Keratinocyte (primary cell): ENCODE measurements at regions not wholly inside any gene's neighbourhood (a gene's known extent, or its start where the extent isn't known, plus 50 kb on each side); places are given as distances from the start of the nearest gene placed in this dataset.

Source experiments
- DNase-seq: peaks from one replicate; pipeline ENCODE4 v3.0.0-alpha.2; 2011; ENCODE audit warnings: low read depth, missing footprints, low spot score
- FAIRE-seq: peaks from 2 replicates; lab custom pipeline; 2011; peaks lifted over from hg19 to GRCh38; lab: Jason Lieb, UNC
- H2AFZ ChIP-seq: 2 replicates; pipeline ENCODE4 v1.6.0; 2012; ENCODE audit warnings: low read length, control low read depth, inconsistent platforms; ENCODE audit not compliant: control insufficient read depth
- H3K27ac ChIP-seq: 2 replicates; pipeline ENCODE4 v1.5.1; 2011; ENCODE audit warnings: low read length; ENCODE audit not compliant: control insufficient read depth, insufficient read depth
- H3K27me3 ChIP-seq: 3 replicates; pipeline ENCODE4 v1.6.0; 2011; ENCODE audit warnings: low read length; ENCODE audit not compliant: control insufficient read depth, insufficient read depth; ENCODE audit errors: extremely low read depth
- H3K36me3 ChIP-seq, 2 experiments: 2 replicates in 1 of 2; 3 replicates in 1 of 2; pipeline ENCODE4 v1.5.1; 2011; ENCODE audit warnings: low read length in 2 of 2, mild to moderate bottlenecking in 1 of 2; ENCODE audit not compliant: control insufficient read depth in 2 of 2, insufficient read depth in 2 of 2; ENCODE audit errors: extremely low read depth in 1 of 2
- H3K4me1 ChIP-seq: 3 replicates; pipeline ENCODE4 v1.5.1; 2011; ENCODE audit warnings: low read length; ENCODE audit not compliant: control insufficient read depth, insufficient read depth; ENCODE audit errors: extremely low read depth
- H3K4me2 ChIP-seq: 3 replicates; pipeline ENCODE4 v1.6.0; 2011; ENCODE audit warnings: low read depth, low read length; ENCODE audit not compliant: control insufficient read depth, insufficient read depth; ENCODE audit errors: extremely low read depth
- H3K4me3 ChIP-seq, 3 experiments: fragments of 200-600 bp in 1 of 3; sonication (generic) in 1 of 3; 2 replicates in 2 of 3; 3 replicates in 1 of 3; pipeline ENCODE4 v1.5.1; 2011 to 2016; ENCODE audit warnings: low read length in 3 of 3, mild to moderate bottlenecking in 3 of 3, control low read depth in 2 of 3, inconsistent platforms in 1 of 3, low read depth in 1 of 3, mixed read lengths in 1 of 3, mixed run types in 1 of 3, moderate library complexity in 1 of 3; ENCODE audit not compliant: control insufficient read depth in 2 of 3, insufficient read depth in 2 of 3; ENCODE audit errors: extremely low read depth in 1 of 3
- H3K79me2 ChIP-seq: 2 replicates; pipeline ENCODE4 v1.6.0; 2012; ENCODE audit warnings: low read length; ENCODE audit not compliant: control insufficient read depth, insufficient read depth
- H3K9ac ChIP-seq: 3 replicates; pipeline ENCODE4 v1.6.0; 2011; ENCODE audit warnings: low read length; ENCODE audit not compliant: control insufficient read depth, insufficient read depth; ENCODE audit errors: extremely low read depth
- H3K9me1 ChIP-seq: 3 replicates; pipeline ENCODE4 v1.6.0; 2011; ENCODE audit warnings: low read length; ENCODE audit not compliant: control insufficient read depth, insufficient read depth; ENCODE audit errors: extremely low read depth
- H3K9me3 ChIP-seq: 2 replicates; pipeline ENCODE4 v1.5.1; 2012; ENCODE audit warnings: low read depth, low read length; ENCODE audit not compliant: control insufficient read depth
- H4K20me1 ChIP-seq: 3 replicates; pipeline ENCODE4 v1.6.0; 2011; ENCODE audit warnings: low read length; ENCODE audit not compliant: control insufficient read depth, insufficient read depth; ENCODE audit errors: extremely low read depth
- CTCF ChIP-seq, 3 experiments: IDR thresholded peaks in 1 of 3; conservative IDR thresholded peaks in 1 of 3; optimal IDR thresholded peaks in 1 of 3; 2 replicates in 2 of 3; 3 replicates in 1 of 3; pipeline versions ENCODE3 to v1.5.1; 2011; ENCODE audit warnings: low read length in 3 of 3, mild to moderate bottlenecking in 3 of 3, moderate library complexity in 2 of 3, control low read depth in 1 of 3, inconsistent platforms in 1 of 3; ENCODE audit not compliant: insufficient read depth in 2 of 3; ENCODE audit errors: extremely low read depth in 1 of 3
- EZH2 ChIP-seq: IDR thresholded peaks from one replicate; pipeline ENCODE4 v1.6.1; 2012; ENCODE audit warnings: inconsistent platforms, mild to moderate bottlenecking, low read length, moderate library complexity
- dilution Hi-C: fragments of 300-500 bp; cut with MboI; formaldehyde crosslinking; loops from one replicate; pipeline ENCODE4 v1.7.0; 2020; ENCODE audit warnings: low sequenced_read_pairs; ENCODE audit not compliant: extremely low pct_ligation_motif_present

- H4K20me1 ChIP-seq, result no peaks in the 10 kb centered on the region
- H3K4me1 ChIP-seq, result no peaks in the 10 kb centered on the region
- H3K4me3 ChIP-seq, result no peak overlapping the region
- H3K4me2 ChIP-seq, result no peak overlapping the region
- TF ChIP-seq EZH2 (no peak), CTCF (optimal IDR thresholded peaks at IDR 0.05 in 1 of 3, IDR thresholded peaks at IDR 0.05 in 1 of 3, conservative IDR thresholded peaks at IDR 0.05 in 1 of 3; ENCODE audit: extremely low read depth in 1 of 3, insufficient read depth in 2 of 3, low read length in 3 of 3) (no peak)
- no peak overlapping the region for H3K9ac ChIP-seq
- dilution Hi-C loops, result no loop called here
- H3K9me1 ChIP-seq, result no peaks in the 10 kb centered on the region
- H3K79me2 ChIP-seq, result no peaks in the 10 kb centered on the region
- H3K36me3 ChIP-seq, result no peaks in the 10 kb centered on the region
- no peak for DNase-seq
- FAIRE-seq, result no peak
- no peak overlapping the region for H3K27ac ChIP-seq
- no peaks in the 10 kb centered on the region for H3K27me3 ChIP-seq
- H3K9me3 ChIP-seq, result no peaks in the 10 kb centered on the region
- H2AFZ ChIP-seq, result no peak overlapping the region
Measured at GRCh38 chr2:168380500-168380899, 75.6 kb upstream of the CERS6 start.

GRCh38 chr2:168392024-168392423 lies 64.0 kb upstream of the CERS6 start:
- Histone ChIP-seq H3K4me2 (peak overlapping the region; percentile 32), H3K79me2 (no peaks in the 10 kb centered on the region), H3K36me3 (no peaks in the 10 kb centered on the region), H3K9me3 (no peaks in the 10 kb centered on the region), H3K4me3 (no peak overlapping the region), H3K9ac (no peak overlapping the region), H3K27me3 (no peaks in the 10 kb centered on the region), H4K20me1 (no peaks in the 10 kb centered on the region), H3K4me1 (peaks cover 22% of the 10 kb centered on the region), H3K9me1 (no peaks in the 10 kb centered on the region), H3K27ac (no peak overlapping the region), H2AFZ (no peak overlapping the region)
- FAIRE-seq, result peak; percentile 26
- DNase-seq, result peak; percentile 48
- dilution Hi-C loops, result no loop called here
- TF ChIP-seq CTCF (optimal IDR thresholded peaks at IDR 0.05 in 1 of 3, IDR thresholded peaks at IDR 0.05 in 1 of 3, conservative IDR thresholded peaks at IDR 0.05 in 1 of 3; ENCODE audit: extremely low read depth in 1 of 3, insufficient read depth in 2 of 3, low read length in 3 of 3) (no peak), EZH2 (no peak)
